ENCODE measurements at regions not wholly inside any gene's neighbourhood (a gene's known extent, or its start where the extent isn't known, plus 50 kb on each side); places are given as distances from the start of the nearest gene placed in this dataset.

GRCh38 chr13:42395086-42395821, 123.3 kb downstream of the AKAP11 start:
- Histone ChIP-seq H3K27me3 (no peaks in the 10 kb centered on the region), H2AFZ (no peak overlapping the region), H4K20me1 (ENCODE audit: insufficient read depth, poor library complexity, severe bottlenecking) (no peaks in the 10 kb centered on the region), H3K4me3 (no peak overlapping the region), H3K79me2 (no peaks in the 10 kb centered on the region), H3K36me3 (replicated peaks; ENCODE audit: insufficient read depth, low read depth) (no peaks in the 10 kb centered on the region), H3K9me2 (replicated peaks; ENCODE audit: insufficient read depth) (no peaks in the 10 kb centered on the region), H3K27ac (no peak overlapping the region), H3K4me1 (ENCODE audit: insufficient read depth) (no peaks in the 10 kb centered on the region), H3K9me3 (ENCODE audit: low read depth) (no peaks in the 10 kb centered on the region), H3K4me2 (no peak overlapping the region)
- TF ChIP-seq EZH2 (IDR thresholded peaks at IDR 0.05; ENCODE audit: borderline replicate concordance) (no peak), CTCF (IDR thresholded peaks at IDR 0.05; ENCODE audit: poor library complexity) (no peak), EZH2phosphoT487 (IDR thresholded peaks at IDR 0.05; ENCODE audit: low read depth, severe bottlenecking, unreplicated experiment) (no peak)
- 89% methylated on average over 13 of the region's 13 CpGs for WGBS (ENCODE audit: low lambda C conversion rate, missing lambda C conversion rate)
- no peak for DNase-seq (ENCODE audit: low spot score)

DNA sequence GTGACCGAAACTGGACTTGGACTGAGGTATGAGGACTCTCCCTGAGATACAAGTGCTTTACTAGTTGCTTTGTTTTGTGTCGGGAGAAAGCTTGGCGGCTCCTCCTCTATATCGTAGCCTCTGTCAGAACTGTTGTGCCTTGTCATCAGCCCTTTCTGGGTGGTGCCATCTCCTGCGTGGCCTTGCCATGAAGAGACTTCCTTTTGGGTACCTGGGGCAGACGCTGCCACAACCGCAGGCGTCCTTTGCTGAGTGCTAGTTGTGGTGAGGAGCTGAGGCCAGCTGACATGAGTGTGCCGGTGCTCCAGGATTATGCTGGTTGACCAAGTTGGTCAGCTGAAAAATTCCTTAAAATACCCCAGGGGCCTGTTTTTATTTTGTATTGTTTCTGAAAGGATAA, 124.5 kb downstream of the AKAP11 start:
- no peaks in the 10 kb centered on the region for H3K4me1 ChIP-seq (ENCODE audit: insufficient read depth)
- peak overlapping the region; percentile 27 for H3K27ac ChIP-seq
- no peak overlapping the region for H2AFZ ChIP-seq
- no peaks in the 10 kb centered on the region for H3K9me3 ChIP-seq (ENCODE audit: low read depth)
- no peak overlapping the region for H3K4me2 ChIP-seq
- no peak overlapping the region for H3K4me3 ChIP-seq
- no peak for DNase-seq (ENCODE audit: low spot score)
- no peaks in the 10 kb centered on the region for H3K36me3 ChIP-seq (replicated peaks; ENCODE audit: insufficient read depth, low read depth)
- H4K20me1 ChIP-seq (ENCODE audit: insufficient read depth, poor library complexity, severe bottlenecking): no peaks in the 10 kb centered on the region
- 97% methylated on average over 9 of the region's 9 CpGs for WGBS (ENCODE audit: low lambda C conversion rate, missing lambda C conversion rate)
- no peaks in the 10 kb centered on the region for H3K79me2 ChIP-seq
- no peaks in the 10 kb centered on the region for H3K9me2 ChIP-seq (replicated peaks; ENCODE audit: insufficient read depth)
- TF ChIP-seq EZH2phosphoT487 (IDR thresholded peaks at IDR 0.05; ENCODE audit: low read depth, severe bottlenecking, unreplicated experiment) (no peak), EZH2 (IDR thresholded peaks at IDR 0.05; ENCODE audit: borderline replicate concordance) (no peak), CTCF (IDR thresholded peaks at IDR 0.05; ENCODE audit: poor library complexity) (no peak)
- no peaks in the 10 kb centered on the region for H3K27me3 ChIP-seq

GRCh38 chr13:42396901-42397655, 125.1 kb downstream of the AKAP11 start:
- peak overlapping the region; percentile 27 for H3K27ac ChIP-seq
- H3K79me2 ChIP-seq: no peaks in the 10 kb centered on the region
- H4K20me1 ChIP-seq (ENCODE audit: insufficient read depth, poor library complexity, severe bottlenecking): no peaks in the 10 kb centered on the region
- no peaks in the 10 kb centered on the region for H3K9me3 ChIP-seq (ENCODE audit: low read depth)
- no peak overlapping the region for H3K4me3 ChIP-seq
- no peaks in the 10 kb centered on the region for H3K27me3 ChIP-seq
- DNase-seq (ENCODE audit: low spot score): no peak
- no peak for TF ChIP-seq EZH2 (IDR thresholded peaks at IDR 0.05; ENCODE audit: borderline replicate concordance)
- TF ChIP-seq CTCF (IDR thresholded peaks at IDR 0.05; ENCODE audit: poor library complexity): no peak
- no peak for TF ChIP-seq EZH2phosphoT487 (IDR thresholded peaks at IDR 0.05; ENCODE audit: low read depth, severe bottlenecking, unreplicated experiment)
- no peak overlapping the region for H2AFZ ChIP-seq
- 87% methylated on average over 6 of the region's 6 CpGs for WGBS (ENCODE audit: low lambda C conversion rate, missing lambda C conversion rate)
- H3K9me2 ChIP-seq (replicated peaks; ENCODE audit: insufficient read depth): no peaks in the 10 kb centered on the region
- H3K4me1 ChIP-seq (ENCODE audit: insufficient read depth): no peaks in the 10 kb centered on the region
- H3K4me2 ChIP-seq: no peak overlapping the region
- H3K36me3 ChIP-seq (replicated peaks; ENCODE audit: insufficient read depth, low read depth): no peaks in the 10 kb centered on the region

All from hepatocyte (in vitro differentiated cells).